ENCODE measurements at regions not wholly inside any gene's neighbourhood (a gene's known extent, or its start where the extent isn't known, plus 50 kb on each side); places are given as distances from the start of the nearest gene placed in this dataset.

DNA sequence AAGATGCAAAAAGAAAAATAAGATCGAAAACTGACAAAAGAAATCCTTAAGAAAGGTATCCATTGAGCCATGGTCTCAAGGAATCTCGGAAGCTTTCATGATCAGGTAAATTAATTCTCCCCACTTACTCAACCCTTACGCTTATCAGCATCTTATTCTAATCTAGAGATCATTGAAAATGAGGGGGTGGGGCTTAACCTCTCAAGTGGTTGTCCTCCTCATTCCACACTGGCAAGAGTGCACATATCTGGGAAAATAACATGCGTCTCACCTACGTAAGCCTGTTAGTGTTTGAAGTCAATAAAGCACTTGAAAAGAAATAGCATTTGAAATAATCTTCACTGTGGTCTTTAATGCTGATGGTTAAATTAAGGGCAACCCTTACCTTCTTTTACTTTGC is 82.5 kb upstream of the NEUROD1 start:
- H3K27me3 ChIP-seq, result no peaks in the 10 kb centered on the region
- TF ChIP-seq POLR2AphosphoS5 (IDR thresholded peaks at IDR 0.05) (no peak), POLR2A (IDR thresholded peaks at IDR 0.05) (no peak), CTCF (IDR thresholded peaks at IDR 0.05) (no peak)
- intact Hi-C loops (cut with DNase I; ENCODE audit: low total_unique reads), result no loop called here
- peaks cover 0 to 6% (median 0%) of the 10 kb centered on the region in 4 donors for H3K4me1 ChIP-seq
- DNase-seq, result no peak
- WGBS, 5 donors, result 87 to 96% (median 94%) methylated on average over 5 of the region's 5 CpGs
- H3K9me3 ChIP-seq, result no peaks in the 10 kb centered on the region
- no peak overlapping the region for H3K4me3 ChIP-seq
- H3K36me3 ChIP-seq, result no peaks in the 10 kb centered on the region
- no peak overlapping the region for H3K27ac ChIP-seq

DNA sequence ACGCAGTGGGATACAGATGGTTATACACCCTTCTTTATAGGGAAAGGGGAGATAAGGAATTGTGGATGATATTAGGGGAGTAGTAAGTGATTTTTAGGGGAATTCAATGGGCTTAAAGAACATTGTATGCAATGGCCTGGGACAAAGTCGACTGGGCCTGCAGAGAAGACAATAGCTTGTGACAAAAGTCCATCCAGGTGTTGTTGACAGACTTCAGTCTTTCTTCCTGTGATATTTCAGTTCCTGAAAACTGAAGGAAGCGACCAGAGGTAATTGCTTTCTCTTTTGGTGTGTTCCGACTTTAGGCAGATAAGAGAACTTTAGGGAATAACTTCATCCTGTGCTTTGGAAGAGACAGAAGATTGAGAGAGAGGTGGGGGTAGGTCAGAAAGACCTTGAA is 83.1 kb upstream of the NEUROD1 start:
- Histone ChIP-seq H3K4me3 (no peak overlapping the region), H3K9me3 (no peaks in the 10 kb centered on the region), H3K27me3 (no peaks in the 10 kb centered on the region), H3K4me1 (peaks cover 0 to 6% (median 0%) of the 10 kb centered on the region in 4 donors), H3K36me3 (no peaks in the 10 kb centered on the region), H3K27ac (no peak overlapping the region)
- intact Hi-C loops (cut with DNase I; ENCODE audit: low total_unique reads), result no loop called here
- no peak for DNase-seq
- WGBS, 5 donors, result 69 to 87% (median 77%) methylated on average over 4 of the region's 4 CpGs
- TF ChIP-seq POLR2AphosphoS5 (IDR thresholded peaks at IDR 0.05), result no peak
- TF ChIP-seq POLR2A (IDR thresholded peaks at IDR 0.05), result no peak
- TF ChIP-seq CTCF (IDR thresholded peaks at IDR 0.05), result no peak
- no peak for TF ChIP-seq EP300 (IDR thresholded peaks at IDR 0.05)

- 30 to 45% (median 43%) methylated on average over 4 of the region's 4 CpGs for WGBS, 5 donors
- Histone ChIP-seq H3K4me3 (no peak overlapping the region), H3K9me3 (no peaks in the 10 kb centered on the region), H3K36me3 (no peaks in the 10 kb centered on the region), H3K27me3 (no peaks in the 10 kb centered on the region), H3K4me1 (peaks cover 0 to 6% (median 0%) of the 10 kb centered on the region in 4 donors), H3K27ac (peak overlapping the region in 1 of 5 donors; percentile 32)
- intact Hi-C loops (cut with DNase I; ENCODE audit: low total_unique reads), result no loop called here
- DNase-seq, result peak in 1 of 2 donors; percentile 47
- TF ChIP-seq CTCF (IDR thresholded peaks at IDR 0.05) (no peak), POLR2A (IDR thresholded peaks at IDR 0.05) (no peak), POLR2AphosphoS5 (IDR thresholded peaks at IDR 0.05) (no peak), EP300 (IDR thresholded peaks at IDR 0.05) (no peak)
Observed at GRCh38 chr2:181764095-181764963, 84.0 kb upstream of the NEUROD1 start.

DNA sequence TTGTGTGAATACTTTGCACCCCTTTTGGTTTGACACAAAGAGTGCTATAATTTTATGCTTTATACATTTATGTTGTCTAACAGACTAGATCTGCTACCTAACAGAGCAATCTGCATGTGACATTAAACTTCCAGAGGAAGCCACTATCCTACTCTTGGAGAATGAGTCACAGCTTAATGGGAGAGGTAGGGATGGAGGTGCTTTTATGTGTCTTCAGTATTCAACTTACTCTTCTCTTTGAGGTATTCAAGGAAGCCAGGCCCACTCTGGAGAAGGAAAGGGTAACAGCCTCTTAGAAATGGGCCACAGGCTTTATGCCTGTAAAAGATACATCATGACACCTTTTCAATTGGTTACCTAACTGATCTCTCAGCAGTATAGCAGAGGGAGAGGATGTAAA is 85.8 kb upstream of the NEUROD1 start:
- Histone ChIP-seq H3K27ac (no peak overlapping the region), H3K36me3 (no peaks in the 10 kb centered on the region), H3K27me3 (no peaks in the 10 kb centered on the region), H3K4me1 (peaks cover 0 to 6% (median 0%) of the 10 kb centered on the region in 4 donors), H3K9me3 (no peaks in the 10 kb centered on the region), H3K4me3 (no peak overlapping the region)
- intact Hi-C loops (cut with DNase I; ENCODE audit: low total_unique reads), result no loop called here
- DNase-seq, result no peak
- TF ChIP-seq EP300 (IDR thresholded peaks at IDR 0.05) (no peak), CTCF (IDR thresholded peaks at IDR 0.05) (no peak), POLR2AphosphoS5 (IDR thresholded peaks at IDR 0.05) (no peak), POLR2A (IDR thresholded peaks at IDR 0.05) (no peak)

Measured in stomach (tissue), 8 donors.